Stomach (tissue), 8 donors: ENCODE measurements at regions not wholly inside any gene's neighbourhood (a gene's known extent, or its start where the extent isn't known, plus 50 kb on each side); places are given as distances from the start of the nearest gene placed in this dataset.
"Not testable (repeated sequence)": the region's sequence is repeated elsewhere in the genome, so short reads cannot be mapped to it uniquely, and the experiment has no call there.

Source experiments
- DNase-seq, 2 donors: peaks; one replicate each; pipeline versions ENCODE4 v3.0.0 to v3.0.0-alpha.2; 2013 to 2019
- H3K27ac ChIP-seq, 5 donors: fragments of 200-600 bp in 4 of 5; sonication (generic) in 4 of 5; one replicate each; pipeline ENCODE4 v1.5.1; 2013 to 2019; ENCODE audit warnings: mild to moderate bottlenecking in 1 of 5, moderate library complexity in 1 of 5
- H3K27me3 ChIP-seq, 3 donors: fragments of 200-600 bp; sonication (generic); one replicate each; pipeline ENCODE4 v1.5.1; 2017 to 2019; ENCODE audit warnings: mixed run types in 1 of 3
- H3K36me3 ChIP-seq, 4 donors: fragments of 200-600 bp; sonication (generic); 1 replicate in 3 of 4; 2 replicates in 1 of 4; pipeline ENCODE4 v1.5.1; 2016 to 2019
- H3K4me1 ChIP-seq, 4 donors: fragments of 200-600 bp; sonication (generic); one replicate each; pipeline ENCODE4 v1.5.1; 2016 to 2019
- H3K4me3 ChIP-seq, 4 donors: fragments of 200-600 bp; sonication (generic) in 3 of 4; one replicate each; pipeline ENCODE4 v1.5.1; 2016 to 2019; ENCODE audit warnings: mild to moderate bottlenecking in 1 of 4
- H3K9me3 ChIP-seq, 4 donors: fragments of 200-600 bp; sonication (generic); one replicate each; pipeline ENCODE4 v1.5.1; 2016 to 2019
- EP300 ChIP-seq: sonication (generic); formaldehyde crosslinking; IDR thresholded peaks from one replicate; pipeline ENCODE4 v1.6.1; 2017; ENCODE audit warnings: antibody characterized with exemption
- POLR2A ChIP-seq, 4 donors: fragments of 450-650 bp; IDR thresholded peaks; one replicate each; pipeline ENCODE4 v1.6.1; 2016; ENCODE audit warnings: antibody characterized with exemption in 4 of 4, control low read depth in 2 of 4, mild to moderate bottlenecking in 1 of 4, moderate library complexity in 1 of 4
- POLR2AphosphoS5 ChIP-seq, 3 donors: sonication (generic); formaldehyde crosslinking; IDR thresholded peaks; one replicate each; pipeline ENCODE4 v1.6.1; 2016; ENCODE audit warnings: antibody characterized with exemption in 3 of 3
- WGBS, 5 donors: extraction: QIAGEN DNeasy Blood & Tissue Kit in 3 of 5; methylation state at CpG; one replicate each; pipeline versions ENCODE4 v1.1.5 to v1.1.7; 2013 to 2018; 5-methylcytosine and 5-hydroxymethylcytosine counted together
- intact Hi-C: fragments of 100-400 bp; cut with DNase I; formaldehyde crosslinking; loops from one replicate; pipeline ENCODE4 v1.15.1; 2023; ENCODE audit warnings: low total_unique reads
- TF ChIP-seq, protein P1 (sequence below), 7 experiments: fragments of 450-650 bp in 4 of 7; fragments of 200-600 bp in 3 of 7; sonication (generic) in 3 of 7; IDR thresholded peaks; one replicate each; pipeline ENCODE4 v1.5.1; 2016 to 2019; ENCODE audit warnings: antibody characterized with exemption in 7 of 7, control low read depth in 2 of 7, mild to moderate bottlenecking in 1 of 7
- donor health status: healthy with polysubstance abuse.
- donor health status: Bipolar disorder and iron deficiency.
- donor health status: healthy.

DNA sequence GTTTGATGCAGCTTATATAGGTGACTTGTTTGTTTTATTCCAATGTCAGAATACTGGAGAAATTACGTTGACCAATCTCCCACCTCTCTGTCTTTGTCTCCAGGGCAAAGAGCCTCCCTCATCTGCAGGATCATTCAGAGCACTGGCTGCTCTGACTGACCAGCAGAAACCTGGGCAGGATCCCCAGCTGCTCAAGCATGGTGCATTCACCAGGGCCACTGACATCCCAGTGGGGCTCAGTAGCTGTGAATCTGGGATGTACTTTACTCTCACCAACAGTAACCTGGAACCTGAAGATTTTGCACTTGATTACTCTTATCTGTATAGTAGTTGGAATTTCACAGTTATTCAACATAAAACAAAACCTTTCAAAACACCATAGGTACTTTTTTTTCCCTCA is 235.9 kb downstream of the ANKRD36 start:
- no peaks in the 10 kb centered on the region for H3K9me3 ChIP-seq
- TF ChIP-seq POLR2A (IDR thresholded peaks at IDR 0.05) (no peak), EP300 (no peak), POLR2AphosphoS5 (IDR thresholded peaks at IDR 0.05) (no peak)
- TF ChIP-seq, protein P1, sequence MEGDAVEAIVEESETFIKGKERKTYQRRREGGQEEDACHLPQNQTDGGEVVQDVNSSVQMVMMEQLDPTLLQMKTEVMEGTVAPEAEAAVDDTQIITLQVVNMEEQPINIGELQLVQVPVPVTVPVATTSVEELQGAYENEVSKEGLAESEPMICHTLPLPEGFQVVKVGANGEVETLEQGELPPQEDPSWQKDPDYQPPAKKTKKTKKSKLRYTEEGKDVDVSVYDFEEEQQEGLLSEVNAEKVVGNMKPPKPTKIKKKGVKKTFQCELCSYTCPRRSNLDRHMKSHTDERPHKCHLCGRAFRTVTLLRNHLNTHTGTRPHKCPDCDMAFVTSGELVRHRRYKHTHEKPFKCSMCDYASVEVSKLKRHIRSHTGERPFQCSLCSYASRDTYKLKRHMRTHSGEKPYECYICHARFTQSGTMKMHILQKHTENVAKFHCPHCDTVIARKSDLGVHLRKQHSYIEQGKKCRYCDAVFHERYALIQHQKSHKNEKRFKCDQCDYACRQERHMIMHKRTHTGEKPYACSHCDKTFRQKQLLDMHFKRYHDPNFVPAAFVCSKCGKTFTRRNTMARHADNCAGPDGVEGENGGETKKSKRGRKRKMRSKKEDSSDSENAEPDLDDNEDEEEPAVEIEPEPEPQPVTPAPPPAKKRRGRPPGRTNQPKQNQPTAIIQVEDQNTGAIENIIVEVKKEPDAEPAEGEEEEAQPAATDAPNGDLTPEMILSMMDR (IDR thresholded peaks at IDR 0.05): no peak
- no peak overlapping the region for H3K4me3 ChIP-seq
- H3K36me3 ChIP-seq: no peaks in the 10 kb centered on the region
- H3K27ac ChIP-seq: no peak overlapping the region
- H3K4me1 ChIP-seq: no peaks in the 10 kb centered on the region
- no peak for DNase-seq
- H3K27me3 ChIP-seq: peaks cover 0 to 25% (median 0%) of the 10 kb centered on the region in 3 donors
- intact Hi-C loops: no loop called here
- 25 to 63% (median 60%) methylated on average over 1 of the region's 1 CpG for WGBS, 5 donors

DNA sequence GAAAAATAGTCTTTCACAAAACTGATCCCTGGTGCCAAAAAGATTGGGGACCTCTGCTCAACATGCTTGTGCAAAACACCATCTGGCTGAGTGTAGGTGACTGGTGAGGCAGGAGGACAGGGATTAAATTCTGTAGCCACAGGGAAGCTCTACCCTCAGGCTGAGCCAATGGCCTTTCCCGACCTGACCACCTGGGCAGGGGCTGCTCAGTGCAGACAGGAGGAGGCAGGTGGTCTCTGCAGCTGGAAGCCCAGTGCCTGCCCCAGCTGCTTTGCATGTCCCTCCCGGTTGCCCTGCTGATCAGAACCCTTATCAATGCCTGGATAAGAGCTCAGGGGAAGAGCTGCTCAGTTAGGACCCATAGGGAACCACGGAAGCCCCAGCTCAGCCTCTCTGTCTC is 235.3 kb downstream of the ANKRD36 start:
- TF ChIP-seq EP300 (no peak), POLR2A (IDR thresholded peaks at IDR 0.05) (no peak), POLR2AphosphoS5 (IDR thresholded peaks at IDR 0.05) (no peak)
- TF ChIP-seq, protein P1 (IDR thresholded peaks at IDR 0.05): no peak
- no peak for DNase-seq
- peaks cover 0 to 19% (median 0%) of the 10 kb centered on the region in 3 donors for H3K27me3 ChIP-seq
- no peaks in the 10 kb centered on the region for H3K9me3 ChIP-seq
- H3K4me3 ChIP-seq: no peak overlapping the region
- intact Hi-C loops: no loop called here
- no peaks in the 10 kb centered on the region for H3K36me3 ChIP-seq
- no peaks in the 10 kb centered on the region for H3K4me1 ChIP-seq
- H3K27ac ChIP-seq: no peak overlapping the region
- 24 to 76% (median 38%) methylated on average over 2 to 3 of the region's 3 CpGs for WGBS, 5 donors

DNA sequence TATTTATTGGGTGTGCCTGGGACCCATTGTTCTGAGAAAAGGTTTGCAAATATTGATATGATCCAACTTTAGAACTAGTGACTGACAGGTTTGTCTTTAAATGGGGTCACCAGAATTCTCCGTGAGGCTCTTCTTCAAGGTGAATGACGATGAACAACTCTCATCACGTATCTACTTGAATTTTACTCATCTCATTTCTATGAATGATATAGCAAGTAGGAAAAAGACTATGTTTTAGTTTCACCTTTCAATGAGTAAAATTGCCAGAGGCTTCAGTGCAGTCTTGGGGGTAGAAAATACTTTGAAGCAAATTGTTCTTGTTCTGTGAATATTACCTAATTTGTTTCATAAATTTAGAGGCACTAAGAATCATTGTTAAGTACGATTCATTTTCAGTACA is 232.0 kb downstream of the ANKRD36 start:
- H3K4me1 ChIP-seq, DNase-seq, H3K27ac ChIP-seq, H3K36me3 ChIP-seq, H3K27me3 ChIP-seq, H3K9me3 ChIP-seq, intact Hi-C loops, H3K4me3 ChIP-seq: not testable (repeated sequence)
- no CpG with 5 or more reads among the region's 4 CpGs for WGBS, 5 donors

DNA sequence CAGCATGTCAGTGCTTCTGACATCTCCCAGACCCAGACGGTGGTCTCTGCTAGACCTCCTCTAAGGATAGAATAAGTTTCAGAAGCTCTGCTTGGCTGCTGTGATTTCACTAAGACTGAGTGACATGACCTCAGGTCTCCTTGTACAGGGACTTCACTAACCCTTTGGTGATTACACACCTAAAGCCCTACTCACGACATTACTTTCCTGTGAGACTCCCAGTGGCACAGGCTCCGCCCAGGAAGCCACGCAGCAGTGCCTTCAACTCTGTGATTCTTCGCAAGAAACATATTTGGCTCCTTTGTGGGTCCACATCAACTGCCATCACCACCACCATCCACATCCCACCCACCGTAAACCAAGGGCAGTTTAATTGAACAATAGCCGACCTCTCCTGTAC is 220.7 kb downstream of the ANKRD36 start:
- H3K4me1 ChIP-seq, intact Hi-C loops, DNase-seq, H3K9me3 ChIP-seq, H3K36me3 ChIP-seq, H3K4me3 ChIP-seq, H3K27ac ChIP-seq, H3K27me3 ChIP-seq: not testable (repeated sequence)
- WGBS, 5 donors: no CpG with 5 or more reads among the region's 7 CpGs

DNA sequence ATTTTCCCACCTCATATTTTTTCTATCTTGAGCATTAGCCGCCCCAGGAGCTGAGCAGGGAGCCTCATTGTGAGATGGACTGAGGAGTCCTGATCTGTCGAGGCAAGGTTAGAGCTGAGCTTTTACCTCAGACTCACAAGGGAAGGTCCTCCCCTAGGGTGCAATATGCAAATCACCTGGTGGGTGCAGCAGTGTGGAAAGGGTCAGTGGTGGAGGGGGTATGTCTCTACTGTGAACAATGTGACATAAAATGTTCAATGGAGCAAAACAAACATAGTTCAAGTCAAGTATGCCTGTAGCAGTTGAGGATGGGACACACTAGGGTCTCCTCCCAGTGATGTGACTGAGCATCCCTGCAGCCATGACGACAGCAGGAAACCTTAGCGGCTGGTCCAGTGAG is 219.2 kb downstream of the ANKRD36 start:
- WGBS, 5 donors: no CpG with 5 or more reads among the region's 4 CpGs
- H3K4me3 ChIP-seq, DNase-seq, intact Hi-C loops, H3K27ac ChIP-seq, H3K36me3 ChIP-seq, H3K27me3 ChIP-seq, H3K9me3 ChIP-seq, H3K4me1 ChIP-seq: not testable (repeated sequence)

DNA sequence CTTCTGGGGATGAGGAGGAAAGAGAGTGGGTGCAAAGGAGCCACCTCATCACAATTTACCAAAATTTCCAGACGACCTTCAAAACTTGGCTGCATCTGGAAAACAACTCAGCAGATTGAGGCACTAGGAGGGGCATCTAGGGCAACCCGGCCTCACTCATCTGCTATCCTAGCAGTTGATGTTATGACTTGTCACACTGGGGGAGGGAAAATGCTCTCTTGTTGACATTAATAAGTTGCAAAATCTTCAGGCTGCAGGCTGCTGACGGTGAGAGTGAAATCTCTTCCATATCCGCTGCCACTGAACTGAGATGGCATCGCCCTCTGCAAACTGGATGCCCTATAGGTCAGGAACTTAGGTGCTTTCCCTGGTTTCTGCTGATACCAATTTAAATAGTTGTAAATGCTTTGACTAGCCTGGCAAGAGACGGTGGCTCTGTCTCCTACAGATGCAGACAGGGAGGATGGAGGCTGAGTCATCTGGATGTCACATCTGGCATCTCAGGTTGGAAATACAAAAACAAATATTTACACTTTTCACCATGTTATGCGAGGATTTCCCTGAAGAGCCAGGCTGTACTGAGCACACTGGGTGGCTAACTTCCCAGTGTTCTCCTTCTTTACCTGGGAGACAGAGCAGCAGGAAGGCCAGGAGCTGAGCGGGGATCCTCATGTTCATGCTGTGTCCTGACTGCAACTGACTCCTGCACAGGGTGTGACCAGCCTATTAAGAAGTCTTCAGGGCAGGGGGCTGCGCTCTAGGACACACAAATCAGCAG is 209.2 kb downstream of the ANKRD36 start:
- WGBS, 5 donors: no CpG with 5 or more reads among the region's 9 CpGs
- intact Hi-C loops, H3K4me1 ChIP-seq: not testable (repeated sequence)

DNA sequence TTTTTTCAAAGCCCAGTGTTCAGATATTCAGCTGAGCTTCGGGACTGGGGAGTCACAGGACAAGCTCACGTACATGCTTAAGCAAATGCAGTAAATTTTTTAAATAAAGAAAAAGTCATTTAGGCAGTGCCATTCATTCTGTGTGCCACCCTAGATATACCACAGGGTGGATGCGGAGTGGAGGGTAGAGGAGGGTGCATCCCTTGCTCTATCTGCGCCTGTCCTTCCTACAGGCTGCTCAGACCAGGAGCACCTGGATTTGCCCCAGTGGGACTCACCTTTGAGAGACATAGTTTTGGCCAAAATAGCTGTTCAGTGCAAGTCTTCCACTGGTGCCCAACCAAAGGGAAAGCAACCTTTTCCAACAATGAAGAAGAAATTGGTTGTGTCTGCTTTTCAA is 202.4 kb downstream of the ANKRD36 start:
- H3K36me3 ChIP-seq, H3K4me1 ChIP-seq, H3K9me3 ChIP-seq, H3K4me3 ChIP-seq, H3K27me3 ChIP-seq, H3K27ac ChIP-seq, intact Hi-C loops, DNase-seq: not testable (repeated sequence)
- 84 to 100% (median 95%) methylated on average over 2 of the region's 4 CpGs for WGBS, 5 donors

More for the DNA sequence above, 209.2 kb downstream of the ANKRD36 start:
- not testable (repeated sequence) for H3K27me3 ChIP-seq, DNase-seq, H3K9me3 ChIP-seq, H3K27ac ChIP-seq, H3K4me3 ChIP-seq, H3K36me3 ChIP-seq

DNA sequence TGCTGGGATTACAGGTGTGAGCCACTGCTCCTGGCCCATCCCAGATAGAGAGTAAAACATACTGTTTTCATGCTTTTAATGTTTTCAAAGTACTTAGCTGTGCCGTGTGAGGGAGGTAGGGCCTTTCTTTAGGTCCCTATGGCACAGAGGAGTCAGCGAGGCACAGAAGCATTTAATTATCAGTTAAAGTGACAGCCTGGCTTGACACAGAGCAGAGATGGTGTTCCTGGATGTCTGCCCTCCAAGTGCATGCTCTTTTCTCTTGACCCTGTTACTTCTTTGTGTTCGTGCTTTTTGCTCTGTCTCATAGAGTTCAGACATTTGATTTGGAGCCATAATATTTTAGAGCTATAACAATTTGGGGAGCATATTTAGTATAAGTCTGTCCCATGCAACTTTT is 199.5 kb downstream of the ANKRD36 start:
- DNase-seq, H3K4me1 ChIP-seq, intact Hi-C loops, H3K36me3 ChIP-seq, H3K4me3 ChIP-seq, H3K9me3 ChIP-seq, H3K27me3 ChIP-seq, H3K27ac ChIP-seq: not testable (repeated sequence)
- WGBS, 5 donors: 52 to 76% methylated on average over 2 of the region's 3 CpGs; no CpG with 5 or more reads in 3 of the 5 donors

DNA sequence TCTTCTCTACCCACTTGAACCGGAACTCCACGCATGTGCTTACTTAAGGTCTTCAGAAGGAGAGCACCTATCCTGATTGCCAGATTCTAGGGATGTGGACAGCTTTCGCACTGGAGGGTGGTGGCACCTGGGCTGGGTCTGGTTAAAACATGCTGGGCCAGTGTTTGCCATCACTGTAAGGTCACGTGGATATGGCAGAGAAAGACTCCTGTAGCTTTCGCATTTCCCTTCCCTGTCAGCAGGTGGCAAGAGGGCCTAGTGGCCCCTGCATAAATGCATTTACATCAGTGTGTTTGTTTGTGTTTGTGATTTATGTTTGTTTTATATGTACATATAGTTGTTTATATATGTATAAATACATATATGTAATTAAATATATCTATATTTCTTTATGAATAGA is 192.5 kb downstream of the ANKRD36 start:
- H3K9me3 ChIP-seq, H3K4me1 ChIP-seq, H3K4me3 ChIP-seq, H3K27ac ChIP-seq, intact Hi-C loops, H3K36me3 ChIP-seq, DNase-seq, H3K27me3 ChIP-seq: not testable (repeated sequence)
- WGBS, 5 donors: no CpG with 5 or more reads among the region's 5 CpGs

DNA sequence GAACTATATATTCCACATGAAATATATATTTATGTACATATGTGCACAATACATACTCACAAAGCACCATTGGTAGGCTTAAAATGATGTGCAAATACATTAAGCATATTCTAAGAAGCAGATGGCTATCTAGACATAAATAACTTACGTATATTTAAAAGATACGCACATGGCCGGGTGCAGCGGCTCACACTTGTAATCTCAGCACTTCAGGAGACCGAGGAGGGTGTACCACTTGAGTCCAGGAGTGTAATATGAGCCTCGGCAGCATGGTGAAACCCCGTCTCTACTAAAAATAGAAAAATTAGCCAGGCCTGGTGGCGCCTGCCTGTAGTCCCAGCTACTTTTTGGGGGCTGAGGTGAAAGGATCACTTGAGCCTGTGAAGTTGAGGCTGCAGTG is 189.9 kb downstream of the ANKRD36 start:
- H3K27ac ChIP-seq, H3K36me3 ChIP-seq, H3K4me1 ChIP-seq, H3K9me3 ChIP-seq, H3K4me3 ChIP-seq, H3K27me3 ChIP-seq, intact Hi-C loops, DNase-seq: not testable (repeated sequence)
- 63 to 70% methylated on average over 7 of the region's 8 CpGs; no CpG with 5 or more reads in 3 of the 5 donors for WGBS, 5 donors
